K562 (cell line): ENCODE measurements at regions not wholly inside any gene's neighbourhood (a gene's known extent, or its start where the extent isn't known, plus 50 kb on each side); places are given as distances from the start of the nearest gene placed in this dataset.

Experiments used
- ATAC-seq: fragments of 200-7000 bp; cut with Tn5 transposase; 3 replicates; pipeline ENCODE4 v1.9.1; 2020; ENCODE audit warnings: moderate library complexity
- BruUV-seq: library from RNA; stranded (reverse); fragments of 400-500 nt; replicated peaks from 2 replicates; lab custom pipeline; 2021; lab: Mats Ljungman, UMichigan
- CTCF ChIA-PET: fragments of 300-600 bp; formaldehyde crosslinking; extraction: SDS; loops from one replicate; lab custom pipeline; 2021; ENCODE audit warnings: low intra/inter-chr PET ratio; lab: Yijun Ruan, JAX
- POLR2A ChIA-PET: fragments of 300-600, 350-650 bp; sonication (Branson Sonifier 250); formaldehyde crosslinking; extraction: SDS; loops from one replicate; lab custom pipeline; 2021; ENCODE audit warnings: antibody characterized with exemption, inconsistent platforms; lab: Yijun Ruan, JAX
- DNase-seq, 4 experiments: peaks; one replicate each; pipeline versions ENCODE4 v3.0.0 to v3.0.0-alpha.2; 2011 to 2018; ENCODE audit warnings: low spot score in 3 of 4, mixed read lengths in 3 of 4; ENCODE audit errors: extremely low read depth in 1 of 4
- FAIRE-seq: peaks from 2 replicates; lab custom pipeline; 2011; peaks lifted over from hg19 to GRCh38; lab: Jason Lieb, UNC
- H2AFZ ChIP-seq: 2 replicates; pipeline ENCODE4 v1.6.0; 2011; ENCODE audit warnings: low read depth, low read length, control low read depth, inconsistent platforms
- H3K27ac ChIP-seq: fragments of 200-600 bp; 3 replicates; pipeline ENCODE4 v1.8.0; 2011; ENCODE audit warnings: low read depth, mild to moderate bottlenecking, control low read depth, inconsistent platforms, low read length, moderate library complexity, mixed read lengths; ENCODE audit errors: extremely low read depth
- H3K27me3 ChIP-seq, 2 experiments: fragments of 300-600 bp in 1 of 2; 2 replicates in 1 of 2; 3 replicates in 1 of 2; pipeline versions ENCODE4 v1.6.0 to v1.8.0; 2011; ENCODE audit warnings: inconsistent platforms in 2 of 2, low read length in 2 of 2, mild to moderate bottlenecking in 1 of 2, mixed read lengths in 1 of 2, moderate library complexity in 1 of 2; ENCODE audit not compliant: control insufficient read depth in 2 of 2, insufficient read depth in 2 of 2
- H3K36me3 ChIP-seq: fragments of 300-600 bp; 3 replicates; pipeline ENCODE4 v1.8.0; 2011; ENCODE audit warnings: mild to moderate bottlenecking, low read length, inconsistent platforms; ENCODE audit not compliant: control insufficient read depth, insufficient read depth
- H3K4me1 ChIP-seq, 2 experiments: fragments of 200-600 bp in 1 of 2; replicated peaks in 1 of 2; 2 replicates in 1 of 2; 3 replicates in 1 of 2; pipeline versions ENCODE4 v1.5.1 to v1.8.0; 2011; ENCODE audit warnings: inconsistent platforms in 2 of 2, low read length in 2 of 2, mild to moderate bottlenecking in 1 of 2, mixed read lengths in 1 of 2, moderate library complexity in 1 of 2; ENCODE audit not compliant: control insufficient read depth in 2 of 2, insufficient read depth in 2 of 2
- H3K4me2 ChIP-seq: 2 replicates; pipeline ENCODE4 v1.6.1; 2011; ENCODE audit warnings: low read length, control low read depth, inconsistent platforms, mixed read lengths; ENCODE audit not compliant: insufficient read depth
- H3K4me3 ChIP-seq: fragments of 200-600 bp; sonication (generic), shearing (Covaris generic); 2 replicates; pipeline ENCODE4 v1.5.1; 2016; ENCODE audit warnings: control low read depth, inconsistent platforms
- H3K79me2 ChIP-seq: fragments of 200-600 bp; 3 replicates; pipeline ENCODE4 v1.8.0; 2011; ENCODE audit warnings: low read length, inconsistent platforms; ENCODE audit not compliant: control insufficient read depth, insufficient read depth
- H3K9ac ChIP-seq, 2 experiments: 2 replicates each; pipeline versions ENCODE4 v1.6.0 to v1.6.1; 2011; ENCODE audit warnings: low read depth in 2 of 2, low read length in 2 of 2, control low read depth in 1 of 2, inconsistent platforms in 1 of 2, mild to moderate bottlenecking in 1 of 2, mixed read lengths in 1 of 2; ENCODE audit not compliant: insufficient read depth in 1 of 2
- H3K9me1 ChIP-seq: one replicate; pipeline ENCODE4 v1.6.0; 2011; ENCODE audit warnings: inconsistent platforms, mild to moderate bottlenecking, low read length, moderate library complexity; ENCODE audit not compliant: control insufficient read depth, insufficient read depth
- H3K9me3 ChIP-seq: replicated peaks from 2 replicates; pipeline ENCODE4 v1.5.1; 2011; ENCODE audit warnings: low read depth, low read length, inconsistent platforms; ENCODE audit not compliant: control insufficient read depth, insufficient read depth
- H4K20me1 ChIP-seq: replicated peaks from 2 replicates; pipeline ENCODE4 v1.6.1; 2011; ENCODE audit warnings: low read length, inconsistent platforms, mixed read lengths; ENCODE audit not compliant: control insufficient read depth, insufficient read depth
- ATF6 ChIP-seq: sonication (generic); formaldehyde crosslinking; IDR thresholded peaks from 2 replicates; pipeline ENCODE4 v1.4.0; 2020; ENCODE audit warnings: mild to moderate bottlenecking, missing genetic modification reagents
- E2F8 ChIP-seq: fragments of 450-650 bp; IDR thresholded peaks from 2 replicates; pipeline ENCODE4 v1.7.1; 2018; ENCODE audit warnings: mild to moderate bottlenecking, low read depth; ENCODE audit not compliant: partially characterized antibody
- FOXM1 ChIP-seq, 2 experiments: fragments of 450-650 bp in 1 of 2; sonication (generic) in 1 of 2; formaldehyde crosslinking in 1 of 2; IDR thresholded peaks; 2 replicates each; pipeline versions ENCODE4 v1.6.1 to v1.9.0; 2017 to 2022; ENCODE audit warnings: low read depth in 2 of 2, mild to moderate bottlenecking in 2 of 2, missing genetic modification reagents in 1 of 2, moderate library complexity in 1 of 2
- HMBOX1 ChIP-seq: sonication (generic); IDR thresholded peaks from 2 replicates; pipeline ENCODE4 v1.6.1; 2016
- JUNB ChIP-seq: fragments of 450-650 bp; formaldehyde crosslinking; conservative IDR thresholded peaks from 2 replicates; pipeline ENCODE4 v1.4.0; 2020; ENCODE audit warnings: mild to moderate bottlenecking
- KAT8 ChIP-seq: fragments of 450-650 bp; IDR thresholded peaks from 2 replicates; pipeline ENCODE4 v1.6.1; 2016; ENCODE audit warnings: low read depth, mild to moderate bottlenecking
- MBD2 ChIP-seq: sonication (generic); IDR thresholded peaks from 2 replicates; pipeline ENCODE4 v1.6.1; 2016; ENCODE audit warnings: low read depth, borderline replicate concordance
- MED1 ChIP-seq: sonication (generic); formaldehyde crosslinking; IDR thresholded peaks from 2 replicates; pipeline ENCODE4 v1.8.1; 2023; ENCODE audit warnings: missing genetic modification reagents, borderline replicate concordance
- MXD1 ChIP-seq: fragments of 250-450 bp; sonication (Bioruptor Pico); IDR thresholded peaks from 2 replicates; pipeline ENCODE4 v1.8.0; 2021; ENCODE audit warnings: borderline replicate concordance, mild to moderate bottlenecking, moderate library complexity; ENCODE audit not compliant: poor library complexity, severe bottlenecking
- RFX5 ChIP-seq: IDR thresholded peaks from 2 replicates; pipeline ENCODE4 v1.6.1; 2011; ENCODE audit warnings: low read depth, mild to moderate bottlenecking, improper control_type of control experiment, low read length
- TOE1 ChIP-seq, 2 experiments: fragments of 450-650 bp in 1 of 2; sonication (generic) in 1 of 2; formaldehyde crosslinking in 1 of 2; IDR thresholded peaks; 2 replicates each; pipeline versions ENCODE4 v1.7.1 to v1.8.0; 2016 to 2022; ENCODE audit warnings: borderline replicate concordance in 2 of 2, mild to moderate bottlenecking in 2 of 2, antibody characterized with exemption in 1 of 2, inconsistent platforms in 1 of 2, low read depth in 1 of 2, missing genetic modification reagents in 1 of 2, moderate library complexity in 1 of 2
- ZC3H8 ChIP-seq: fragments of 450-650 bp; IDR thresholded peaks from 2 replicates; pipeline ENCODE4 v1.6.1; 2017
- ZFPM2 ChIP-seq: fragments of 250-450 bp; sonication (Bioruptor Pico); IDR thresholded peaks from 2 replicates; pipeline ENCODE4 v1.5.1; 2022; ENCODE audit warnings: mild to moderate bottlenecking
- ZNF165 ChIP-seq: fragments of 250-450 bp; sonication (Bioruptor Pico); IDR thresholded peaks from 2 replicates; pipeline ENCODE4 v1.4.0; 2020; ENCODE audit warnings: borderline replicate concordance
- ZNF175 ChIP-seq: fragments of 200-800 bp; sonication (Bioruptor generic); IDR thresholded peaks from 2 replicates; pipeline ENCODE4 v1.6.1; 2016; ENCODE audit warnings: low read depth, mild to moderate bottlenecking, missing genetic modification characterization, missing compliant biosample characterization
- WGBS: fragments of 100-300 bp; shearing (Covaris generic); methylation state at CpG from one replicate; pipeline ENCODE4 v1.1.6; 2016; ENCODE audit warnings: low coverage, mixed read lengths; ENCODE audit not compliant: insufficient coverage; ENCODE audit errors: missing lambda C conversion rate; 5-methylcytosine and 5-hydroxymethylcytosine counted together
- in situ Hi-C: fragments of 300-500 bp; cut with MboI; formaldehyde crosslinking; loops from 4 replicates; pipeline ENCODE4 v1.15.0; 2018; ENCODE audit warnings: inconsistent platforms, mixed read lengths
- intact Hi-C: fragments of 100-400 bp; cut with micrococcal nuclease; formaldehyde crosslinking; loops from 2 replicates; pipeline ENCODE4 v1.14.2; 2022

- no peaks in the 10 kb centered on the region for H3K27me3 ChIP-seq
- POLR2A ChIA-PET: no interaction called here
- H3K36me3 ChIP-seq: no peaks in the 10 kb centered on the region
- no peaks in the 10 kb centered on the region for H3K79me2 ChIP-seq
- H3K9me1 ChIP-seq: no peaks in the 10 kb centered on the region
- no peak overlapping the region for H3K27ac ChIP-seq
- in situ Hi-C loops: no loop called here
- no peak overlapping the region for H3K9ac ChIP-seq
- H3K4me3 ChIP-seq: no peak overlapping the region
- no TSS peak for BruUV-seq
- ATAC-seq (no peak), DNase-seq (no peak), FAIRE-seq (no peak)
- TF ChIP-seq ZNF165 (no peak), TOE1 (IDR thresholded peaks at IDR 0.05; ENCODE audit: borderline replicate concordance) (no peak), TOE1 (CRISPR knock-in tag; IDR thresholded peaks at IDR 0.05; ENCODE audit: borderline replicate concordance, low read depth) (no peak), ATF6 (CRISPR knock-in tag) (no peak), MXD1 (no peak), RFX5 (no peak), MBD2 (no peak), FOXM1 (IDR thresholded peaks at IDR 0.05; ENCODE audit: low read depth) (no peak), FOXM1 (CRISPR knock-in tag; IDR thresholded peaks at IDR 0.05; ENCODE audit: low read depth) (no peak), ZFPM2 (CRISPR knock-in tag) (no peak), MED1 (no peak), ZNF175 (CRISPR knock-in tag) (no peak), HMBOX1 (no peak), E2F8 (no peak), ZC3H8 (no peak), JUNB (CRISPR knock-in tag) (no peak), KAT8 (no peak)
- no peak overlapping the region for H2AFZ ChIP-seq
- intact Hi-C loops: no loop called here
- H3K4me2 ChIP-seq: no peak overlapping the region
- H3K9me3 ChIP-seq: no peaks in the 10 kb centered on the region
- CTCF ChIA-PET: no interaction called here
- WGBS: 0% methylated on average over 14 of the region's 14 CpGs
- no peaks in the 10 kb centered on the region for H4K20me1 ChIP-seq
- H3K4me1 ChIP-seq: no peaks in the 10 kb centered on the region
Observed at GRCh38 chr2:104501929-104502328, 352.0 kb upstream of the POU3F3 start.
